22Rv1 (cell line): ENCODE measurements at regions not wholly inside any gene's neighbourhood (a gene's known extent, or its start where the extent isn't known, plus 50 kb on each side); places are given as distances from the start of the nearest gene placed in this dataset.
A peak's percentile ranks its signal among the peaks of the same experiment; 100 is the strongest.

ENCODE experiments used
- H3K27ac ChIP-seq: fragments of 450-650 bp; 2 replicates; pipeline ENCODE4 v1.5.1; 2017
- ZFX ChIP-seq: fragments of 450-650 bp; IDR thresholded peaks from 2 replicates; pipeline ENCODE4 v1.6.1; 2017; ENCODE audit warnings: antibody characterized with exemption, borderline replicate concordance
- TF ChIP-seq, protein P1 (sequence below): fragments of 450-650 bp; IDR thresholded peaks from 2 replicates; pipeline ENCODE4 v1.5.1; 2017; ENCODE audit warnings: mild to moderate bottlenecking

DNA sequence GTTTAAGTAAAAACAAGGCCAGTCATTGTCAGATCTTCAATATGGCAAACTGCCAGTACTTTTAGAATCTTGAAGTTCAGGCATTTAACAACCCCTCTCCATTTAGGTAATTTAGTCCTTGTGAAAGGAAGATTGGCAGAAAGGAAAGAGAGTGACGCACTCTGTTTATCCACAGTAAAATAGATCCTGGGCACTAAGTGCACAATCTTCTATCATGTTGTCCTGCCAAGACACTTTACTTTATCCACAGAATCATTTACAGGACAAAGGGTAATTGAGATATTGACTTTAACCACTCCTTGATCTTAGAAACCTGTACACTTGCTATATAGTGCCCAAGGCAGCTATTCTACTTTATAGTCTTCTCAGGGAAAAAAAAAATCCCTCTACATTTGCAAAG is 786.4 kb upstream of the SLITRK1 start:
- H3K27ac ChIP-seq: peak overlapping the region; percentile 87
- no peak for TF ChIP-seq ZFX
- TF ChIP-seq, protein P1, sequence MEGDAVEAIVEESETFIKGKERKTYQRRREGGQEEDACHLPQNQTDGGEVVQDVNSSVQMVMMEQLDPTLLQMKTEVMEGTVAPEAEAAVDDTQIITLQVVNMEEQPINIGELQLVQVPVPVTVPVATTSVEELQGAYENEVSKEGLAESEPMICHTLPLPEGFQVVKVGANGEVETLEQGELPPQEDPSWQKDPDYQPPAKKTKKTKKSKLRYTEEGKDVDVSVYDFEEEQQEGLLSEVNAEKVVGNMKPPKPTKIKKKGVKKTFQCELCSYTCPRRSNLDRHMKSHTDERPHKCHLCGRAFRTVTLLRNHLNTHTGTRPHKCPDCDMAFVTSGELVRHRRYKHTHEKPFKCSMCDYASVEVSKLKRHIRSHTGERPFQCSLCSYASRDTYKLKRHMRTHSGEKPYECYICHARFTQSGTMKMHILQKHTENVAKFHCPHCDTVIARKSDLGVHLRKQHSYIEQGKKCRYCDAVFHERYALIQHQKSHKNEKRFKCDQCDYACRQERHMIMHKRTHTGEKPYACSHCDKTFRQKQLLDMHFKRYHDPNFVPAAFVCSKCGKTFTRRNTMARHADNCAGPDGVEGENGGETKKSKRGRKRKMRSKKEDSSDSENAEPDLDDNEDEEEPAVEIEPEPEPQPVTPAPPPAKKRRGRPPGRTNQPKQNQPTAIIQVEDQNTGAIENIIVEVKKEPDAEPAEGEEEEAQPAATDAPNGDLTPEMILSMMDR: no peak

DNA sequence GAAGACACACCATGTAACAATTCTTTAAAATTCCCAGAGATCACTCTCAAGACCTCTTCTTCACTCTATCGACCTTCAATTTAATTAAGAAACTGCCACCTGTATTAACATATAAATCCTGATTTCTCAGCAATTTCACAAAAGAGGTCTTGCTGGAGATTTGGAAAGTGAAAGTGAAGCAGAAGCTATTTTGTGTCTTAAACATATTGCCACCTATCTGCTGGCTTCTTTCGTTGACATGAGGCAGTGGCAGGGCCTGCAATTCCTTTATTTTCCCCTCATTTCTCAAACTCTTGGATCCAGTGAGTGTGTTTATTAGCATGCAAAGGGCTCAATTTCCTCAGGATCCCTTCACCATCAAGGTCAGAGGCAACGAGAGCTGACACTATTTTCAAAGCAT is 780.2 kb upstream of the SLITRK1 start:
- H3K27ac ChIP-seq: peak overlapping the region; percentile 80; the same call in 1 of the 2 replicates
- TF ChIP-seq, protein P1: no peak
- no peak for TF ChIP-seq ZFX

DNA sequence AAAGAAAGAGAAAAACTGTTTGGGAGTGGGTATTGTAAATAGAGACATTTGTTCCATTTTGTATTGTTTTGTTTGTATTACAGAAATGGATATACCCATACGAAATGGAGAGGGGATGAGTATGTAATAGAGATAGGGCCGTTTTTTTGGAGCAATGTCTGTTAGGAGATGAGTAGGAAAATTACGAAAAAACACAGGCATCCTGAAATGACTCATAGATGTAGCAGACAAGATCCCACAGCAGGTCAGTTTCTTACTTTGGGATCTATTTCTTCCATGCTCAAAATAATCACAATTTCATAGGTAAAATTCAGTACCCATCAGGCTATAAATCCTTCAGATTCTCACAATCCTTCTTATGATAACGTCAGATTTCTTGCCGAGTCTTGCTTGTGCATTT is 779.4 kb upstream of the SLITRK1 start:
- peak overlapping the region; percentile 80 for H3K27ac ChIP-seq
- no peak for TF ChIP-seq ZFX
- TF ChIP-seq, protein P1: no peak

DNA sequence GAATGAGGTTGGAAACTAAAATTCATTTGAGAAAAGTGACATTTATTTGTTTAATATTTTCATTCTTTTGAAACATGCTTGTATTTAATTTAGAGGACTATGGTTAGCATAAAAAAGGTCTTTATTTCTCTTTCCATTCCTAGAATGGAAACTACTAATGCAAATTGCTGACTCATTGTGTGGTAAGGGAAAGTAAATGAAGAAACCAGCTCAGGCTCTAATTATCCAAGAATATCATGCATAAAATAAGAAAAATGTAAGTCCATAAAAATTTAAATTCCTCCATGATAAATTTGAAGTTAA is 777.0 kb upstream of the SLITRK1 start:
- TF ChIP-seq, protein P1: no peak
- TF ChIP-seq ZFX: no peak
- peak overlapping the region; percentile 80 for H3K27ac ChIP-seq

DNA sequence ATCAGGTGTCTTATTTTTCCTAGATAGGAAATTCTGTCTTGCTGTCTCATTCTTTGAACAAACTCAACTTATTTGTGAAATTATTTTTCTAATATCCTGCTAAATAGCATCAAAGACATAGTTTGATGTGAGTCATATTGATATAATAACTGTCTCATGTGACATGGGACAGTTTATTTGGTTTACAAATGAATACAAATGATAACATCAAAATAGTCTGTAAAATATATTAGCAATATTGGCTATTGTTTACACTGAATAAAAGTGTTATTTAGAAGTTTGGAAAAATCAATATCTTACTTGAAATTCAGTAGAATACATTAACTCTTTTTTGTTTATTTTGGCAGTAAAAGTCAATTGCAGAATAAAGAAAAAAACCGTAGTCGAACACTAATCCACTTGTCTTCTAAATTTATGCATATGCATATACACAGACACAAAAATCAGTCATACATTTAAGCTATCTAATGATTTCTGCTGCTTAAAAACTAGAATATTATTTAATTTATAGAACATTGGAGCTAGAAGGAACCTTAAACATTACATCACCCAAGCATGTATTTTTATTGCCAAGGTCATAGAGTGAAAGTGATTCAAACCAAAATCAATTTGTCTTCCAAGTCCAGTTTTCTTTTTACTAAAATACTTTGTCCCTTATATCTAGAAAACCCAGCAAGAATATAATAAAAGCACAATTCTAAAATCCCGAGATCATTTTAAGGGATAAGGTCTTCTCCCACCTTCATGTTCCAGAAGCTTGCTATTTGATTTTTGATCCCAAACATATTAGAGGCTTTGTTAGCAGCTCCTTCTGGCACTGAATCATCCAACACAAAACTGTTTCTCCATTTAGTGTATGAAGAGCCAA is 776.5 kb upstream of the SLITRK1 start:
- peak overlapping the region; percentile 80 for H3K27ac ChIP-seq
- no peak for TF ChIP-seq ZFX
- TF ChIP-seq, protein P1: no peak

DNA sequence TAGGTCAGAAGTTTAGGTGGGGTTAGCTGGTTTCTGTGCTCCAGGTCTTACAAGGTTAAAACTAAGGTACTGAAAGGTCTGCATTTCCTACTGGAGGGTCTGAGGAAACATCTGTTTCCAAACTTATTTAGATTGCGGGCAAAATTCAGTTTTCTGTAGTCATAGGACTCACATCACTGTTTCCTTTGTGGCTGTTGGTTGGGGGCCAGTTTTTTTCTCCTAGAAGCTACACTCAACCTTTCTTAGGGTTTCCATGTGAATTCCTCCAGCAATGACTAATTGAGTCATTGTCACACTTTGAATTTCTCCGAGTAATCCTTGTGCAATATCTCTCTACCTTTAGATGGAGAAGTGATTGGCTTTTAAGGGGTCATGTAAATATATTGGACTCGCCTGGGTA is 773.4 kb upstream of the SLITRK1 start:
- TF ChIP-seq ZFX: no peak
- TF ChIP-seq, protein P1: no peak
- no peak overlapping the region for H3K27ac ChIP-seq

DNA sequence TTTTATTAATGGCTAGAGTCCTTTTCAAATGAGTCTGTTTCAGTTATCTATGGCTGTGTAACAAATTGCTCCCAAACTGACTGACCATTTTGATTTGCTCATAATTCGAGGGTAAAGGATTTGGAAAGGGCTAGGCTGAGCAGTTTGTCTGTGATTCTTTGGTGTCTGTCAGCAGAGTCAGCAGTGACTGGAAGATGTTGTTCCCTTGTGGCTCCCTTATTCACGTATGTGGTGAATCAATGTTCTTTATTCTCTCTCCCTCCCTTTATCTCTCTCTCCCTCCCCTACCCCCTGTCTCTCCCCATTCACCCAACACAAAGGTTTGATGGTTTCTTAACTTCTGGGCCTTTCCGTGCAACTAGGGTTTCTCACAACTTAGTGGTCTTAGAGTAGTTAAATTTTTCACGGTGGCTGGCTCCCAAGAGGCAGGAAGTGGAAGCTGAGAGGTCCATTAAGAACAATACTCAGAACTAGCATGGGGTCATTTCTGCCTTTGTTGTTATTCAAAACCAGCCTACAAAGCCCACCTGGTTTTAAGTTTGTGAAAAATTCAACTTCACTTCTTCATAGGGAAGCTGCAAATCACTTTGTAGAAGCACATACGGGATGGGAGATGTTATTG is 772.5 kb upstream of the SLITRK1 start:
- TF ChIP-seq, protein P1: no peak
- TF ChIP-seq ZFX: no peak
- no peak overlapping the region for H3K27ac ChIP-seq
